ENCODE measurements at regions not wholly inside any gene's neighbourhood (a gene's known extent, or its start where the extent isn't known, plus 50 kb on each side); places are given as distances from the start of the nearest gene placed in this dataset.

GRCh38 chr12:102611995-102612394 is 131.6 kb upstream of the IGF1 start (continued):
- TF ChIP-seq CHD7 (IDR thresholded peaks at IDR 0.05; ENCODE audit: insufficient replicate concordance, low read length): peak; percentile 58

All from H1 (cell line).